ENCODE measurements at regions not wholly inside any gene's neighbourhood (a gene's known extent, or its start where the extent isn't known, plus 50 kb on each side); places are given as distances from the start of the nearest gene placed in this dataset.
"Not testable (repeated sequence)": the region's sequence is repeated elsewhere in the genome, so short reads cannot be mapped to it uniquely, and the experiment has no call there.

- DNase-seq (ENCODE audit: low read depth), result peak; percentile 96
Measured at GRCh38 chr20:55160996-55161395, 685.6 kb downstream of the DOK5 start.

- DNase-seq (ENCODE audit: low read depth), result peak; percentile 91
Measured at GRCh38 chr20:55160037-55160436, 684.6 kb downstream of the DOK5 start.

GRCh38 chr20:55159230-55159629, 683.8 kb downstream of the DOK5 start:
- no peak for DNase-seq (ENCODE audit: low read depth)

GRCh38 chr20:55158446-55158845, 683.1 kb downstream of the DOK5 start:
- no peak for DNase-seq (ENCODE audit: low read depth)

- DNase-seq (ENCODE audit: low read depth), result no peak
Measured at GRCh38 chr20:55155360-55155759, 680.0 kb downstream of the DOK5 start.

GRCh38 chr20:55153001-55153645, 677.7 kb downstream of the DOK5 start:
- DNase-seq (ENCODE audit: low read depth), result peak; percentile 59

GRCh38 chr20:55151171-55151570, 675.8 kb downstream of the DOK5 start:
- no peak for DNase-seq (ENCODE audit: low read depth)

- DNase-seq (ENCODE audit: low read depth), result no peak
Measured at GRCh38 chr20:55143601-55144000, 668.2 kb downstream of the DOK5 start.

GRCh38 chr20:55142932-55143331, 667.5 kb downstream of the DOK5 start:
- no peak for DNase-seq (ENCODE audit: low read depth)

- no peak for DNase-seq (ENCODE audit: low read depth)
Measured at GRCh38 chr20:55140631-55141030, 665.2 kb downstream of the DOK5 start.

- no peak for DNase-seq (ENCODE audit: low read depth)
Measured at GRCh38 chr20:55139173-55139765, 663.9 kb downstream of the DOK5 start.

GRCh38 chr20:55135923-55136322, 660.5 kb downstream of the DOK5 start:
- DNase-seq (ENCODE audit: low read depth), result peak; percentile 17

- no peak for DNase-seq (ENCODE audit: low read depth)
Measured at GRCh38 chr20:55132523-55132922, 657.1 kb downstream of the DOK5 start.

- DNase-seq (ENCODE audit: low read depth), result not testable (repeated sequence)
Measured at GRCh38 chr20:55117577-55117976, 642.2 kb downstream of the DOK5 start.

- no peak for DNase-seq (ENCODE audit: low read depth)
Measured at GRCh38 chr20:55116598-55116997, 641.2 kb downstream of the DOK5 start.

GRCh38 chr20:55103188-55103587, 627.8 kb downstream of the DOK5 start:
- peak; percentile 29 for DNase-seq (ENCODE audit: low read depth)

- DNase-seq (ENCODE audit: low read depth), result no peak
Measured at GRCh38 chr20:55099251-55099650, 623.9 kb downstream of the DOK5 start.

GRCh38 chr20:55097621-55098020, 622.2 kb downstream of the DOK5 start:
- no peak for DNase-seq (ENCODE audit: low read depth)

GRCh38 chr20:55095745-55096400, 620.5 kb downstream of the DOK5 start:
- no peak for DNase-seq (ENCODE audit: low read depth)

- DNase-seq (ENCODE audit: low read depth), result no peak
Measured at GRCh38 chr20:55094353-55094861, 619.0 kb downstream of the DOK5 start.

- DNase-seq (ENCODE audit: low read depth), result no peak
Measured at GRCh38 chr20:55090286-55090685, 614.9 kb downstream of the DOK5 start.

- no peak for DNase-seq (ENCODE audit: low read depth)
Measured at GRCh38 chr20:55086421-55086820, 611.0 kb downstream of the DOK5 start.

GRCh38 chr20:55079917-55080316, 604.5 kb downstream of the DOK5 start:
- no peak for DNase-seq (ENCODE audit: low read depth)
